Urothelium cell line (cell line): ENCODE measurements at regions not wholly inside any gene's neighbourhood (a gene's known extent, or its start where the extent isn't known, plus 50 kb on each side); places are given as distances from the start of the nearest gene placed in this dataset.
"Not testable (repeated sequence)": the region's sequence is repeated elsewhere in the genome, so short reads cannot be mapped to it uniquely, and the experiment has no call there.

Experiments used
- DNase-seq: peaks from one replicate; pipeline ENCODE4 v3.0.0; 2011; ENCODE audit warnings: low spot score, mixed read lengths
- FAIRE-seq: peaks from 2 replicates; lab custom pipeline; 2011; peaks lifted over from hg19 to GRCh38; lab: Jason Lieb, UNC

- FAIRE-seq (no peak), DNase-seq (peak; percentile 31)
These were observed 85.3 kb upstream of the AKAP12 start for GRCh38 chr6:151154418-151154817.

GRCh38 chr6:151155095-151155494, 84.7 kb upstream of the AKAP12 start:
- FAIRE-seq = no peak

GRCh38 chr6:151160929-151161757, 78.6 kb upstream of the AKAP12 start:
- no peak for FAIRE-seq
- no peak for DNase-seq

More at GRCh38 chr6:151155095-151155494, 84.7 kb upstream of the AKAP12 start:
- DNase-seq = no peak

- FAIRE-seq = no peak
- DNase-seq = no peak
These were observed 75.4 kb upstream of the AKAP12 start for GRCh38 chr6:151164383-151164782.

- FAIRE-seq (no peak), DNase-seq (no peak)
These were observed 73.6 kb upstream of the AKAP12 start for GRCh38 chr6:151166180-151166579.

- no peak for FAIRE-seq
These were observed 72.7 kb upstream of the AKAP12 start for GRCh38 chr6:151167034-151167433.

GRCh38 chr6:151170622-151171246, 69.0 kb upstream of the AKAP12 start:
- FAIRE-seq (no peak), DNase-seq (no peak)

More at GRCh38 chr6:151167034-151167433, 72.7 kb upstream of the AKAP12 start:
- DNase-seq = no peak

- no peak for DNase-seq
- FAIRE-seq = no peak
These were observed 67.0 kb upstream of the AKAP12 start for GRCh38 chr6:151172751-151173150.

- DNase-seq (no peak), FAIRE-seq (no peak)
These were observed 63.9 kb upstream of the AKAP12 start for GRCh38 chr6:151175662-151176445.

- FAIRE-seq (no peak), DNase-seq (no peak)
These were observed 62.6 kb upstream of the AKAP12 start for GRCh38 chr6:151176911-151177770.

GRCh38 chr6:151178373-151178772, 61.4 kb upstream of the AKAP12 start:
- DNase-seq (no peak), FAIRE-seq (no peak)

- no peak for FAIRE-seq
These were observed 60.4 kb upstream of the AKAP12 start for GRCh38 chr6:151179321-151179720.

GRCh38 chr6:151180330-151181048, 59.3 kb upstream of the AKAP12 start:
- FAIRE-seq = no peak

More at GRCh38 chr6:151179321-151179720, 60.4 kb upstream of the AKAP12 start:
- DNase-seq = no peak

GRCh38 chr6:151181706-151182363, 57.9 kb upstream of the AKAP12 start:
- FAIRE-seq (no peak), DNase-seq (no peak)

More at GRCh38 chr6:151180330-151181048, 59.3 kb upstream of the AKAP12 start:
- no peak for DNase-seq

GRCh38 chr6:151182958-151183357, 56.8 kb upstream of the AKAP12 start:
- FAIRE-seq, DNase-seq: not testable (repeated sequence)

GRCh38 chr6:151185148-151185547, 54.6 kb upstream of the AKAP12 start:
- no peak for DNase-seq
- FAIRE-seq = no peak

GRCh38 chr6:151186306-151186705, 53.5 kb upstream of the AKAP12 start:
- no peak for DNase-seq
- FAIRE-seq = no peak

- no peak for DNase-seq
- no peak for FAIRE-seq
These were observed 52.9 kb upstream of the AKAP12 start for GRCh38 chr6:151186804-151187330.
